Cerebellar cortex (tissue), 1 donor: ENCODE measurements at regions not wholly inside any gene's neighbourhood (a gene's known extent, or its start where the extent isn't known, plus 50 kb on each side); places are given as distances from the start of the nearest gene placed in this dataset.

Source experiments
- DNase-seq: peaks from one replicate; pipeline ENCODE4 v3.0.0-alpha.2; 2015; ENCODE audit warnings: low spot score

DNA sequence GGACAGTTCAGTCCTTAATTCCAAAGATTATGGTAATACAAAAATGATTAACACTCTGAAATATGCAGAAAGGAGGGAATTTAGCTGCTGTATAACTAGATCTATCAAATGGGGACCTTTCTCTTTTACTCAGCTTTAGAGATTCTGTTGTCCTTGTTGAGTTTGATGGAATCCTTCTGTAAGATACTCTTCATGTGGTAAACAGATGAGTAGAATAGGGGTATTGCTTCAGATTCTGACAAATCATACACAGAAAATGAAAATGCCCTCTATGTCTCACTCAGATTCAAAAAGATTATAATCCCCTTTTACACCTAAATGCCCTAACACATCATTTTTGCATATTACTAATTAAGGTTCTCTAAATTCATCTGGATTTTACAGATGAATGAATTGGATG, 50.7 kb downstream of the ARHGAP35 start:
- DNase-seq: no peak

DNA sequence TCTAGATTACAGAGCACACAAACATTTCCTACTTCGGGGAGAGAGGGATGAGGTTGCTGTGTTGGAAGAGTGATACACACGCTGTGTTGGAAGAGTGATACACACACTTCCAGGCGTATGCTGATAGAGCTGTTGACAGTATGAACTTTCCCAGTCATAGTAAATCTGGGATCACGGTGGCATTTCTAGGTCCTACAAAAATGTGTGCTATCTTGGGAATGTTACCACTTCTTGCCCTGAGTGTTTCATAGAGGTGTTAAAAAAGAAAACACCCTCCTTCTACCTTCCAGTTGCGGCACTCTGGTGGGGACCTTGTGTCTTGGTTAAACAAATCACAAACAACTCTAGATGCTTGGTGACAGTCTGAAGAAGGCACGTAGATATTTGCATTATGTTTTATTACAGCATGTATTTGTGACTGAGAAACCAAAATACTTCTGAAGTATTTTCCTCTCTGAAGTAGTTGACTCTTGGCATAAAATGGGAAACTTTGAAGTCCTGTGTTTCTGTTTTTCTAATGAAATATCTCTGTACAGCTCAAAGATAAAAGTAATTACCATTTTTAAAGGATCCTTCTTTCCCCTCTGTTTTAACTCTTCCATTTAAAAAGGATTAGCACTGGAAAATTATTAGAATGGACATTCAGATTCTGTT, 52.5 kb downstream of the ARHGAP35 start:
- DNase-seq: no peak

DNA sequence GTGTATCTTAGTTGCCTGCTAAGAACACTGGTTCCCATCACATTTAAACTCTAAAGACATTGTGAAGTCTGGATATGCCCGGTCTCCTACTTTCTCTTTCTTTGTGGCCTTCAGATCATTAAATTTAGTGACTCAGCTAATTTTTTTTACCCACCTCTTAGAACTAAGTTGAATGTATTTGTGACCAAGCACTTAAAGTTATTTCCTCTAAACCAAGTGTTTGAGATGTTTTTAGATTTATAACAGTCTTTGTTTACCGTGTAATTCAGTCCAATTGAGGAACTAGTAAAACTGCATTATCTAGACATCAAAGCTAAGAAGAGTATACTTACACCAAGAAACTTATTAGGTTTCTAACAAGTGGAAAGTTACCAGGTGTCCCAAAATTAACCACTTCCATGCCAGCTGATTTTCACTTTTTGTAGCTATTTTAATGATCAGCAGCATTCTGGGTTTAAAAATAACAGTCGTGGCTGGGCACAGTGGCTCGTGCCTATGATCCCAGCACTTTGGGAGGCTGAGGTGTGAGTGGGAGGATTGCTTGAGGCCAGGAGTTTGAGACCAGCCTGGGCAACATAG, 53.1 kb downstream of the ARHGAP35 start:
- DNase-seq: no peak

DNA sequence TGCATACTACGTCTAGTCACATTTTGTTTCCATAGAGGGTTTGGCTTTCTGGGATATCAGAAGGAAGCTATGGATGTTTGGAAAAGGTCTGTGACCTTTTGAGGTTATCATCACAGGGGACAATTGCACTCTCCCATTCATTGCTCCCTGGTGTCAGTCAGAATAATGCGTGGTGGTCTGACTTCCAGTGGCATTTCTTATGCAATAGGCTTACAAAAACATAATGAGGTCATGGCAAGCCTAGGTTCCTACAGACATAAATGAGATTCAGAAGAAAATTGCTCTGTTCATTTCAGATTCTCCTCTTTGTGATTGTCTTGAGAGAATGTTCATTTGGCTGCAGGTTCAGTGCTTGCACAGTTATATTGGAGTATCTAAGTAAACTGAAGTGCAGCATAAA, 54.6 kb downstream of the ARHGAP35 start:
- no peak for DNase-seq

DNA sequence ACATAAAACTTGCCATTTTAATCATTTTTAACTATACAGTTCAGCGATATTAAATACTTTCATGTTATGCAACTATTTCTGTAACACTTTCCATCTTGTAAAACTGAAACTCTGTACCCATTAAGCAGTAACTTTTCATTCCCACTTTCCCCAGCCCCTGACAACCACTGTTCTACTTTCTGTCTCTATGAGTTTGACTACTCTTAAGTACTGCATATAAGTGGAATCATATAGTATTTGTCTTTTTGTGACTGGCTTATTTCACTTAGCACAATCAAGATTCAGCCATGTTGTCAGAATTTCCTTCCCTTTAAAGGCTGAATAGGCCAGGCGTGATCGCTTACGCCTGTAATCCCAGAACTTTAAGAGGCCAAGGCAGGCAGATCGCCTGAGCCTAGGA, 56.2 kb downstream of the ARHGAP35 start:
- DNase-seq: no peak

DNA sequence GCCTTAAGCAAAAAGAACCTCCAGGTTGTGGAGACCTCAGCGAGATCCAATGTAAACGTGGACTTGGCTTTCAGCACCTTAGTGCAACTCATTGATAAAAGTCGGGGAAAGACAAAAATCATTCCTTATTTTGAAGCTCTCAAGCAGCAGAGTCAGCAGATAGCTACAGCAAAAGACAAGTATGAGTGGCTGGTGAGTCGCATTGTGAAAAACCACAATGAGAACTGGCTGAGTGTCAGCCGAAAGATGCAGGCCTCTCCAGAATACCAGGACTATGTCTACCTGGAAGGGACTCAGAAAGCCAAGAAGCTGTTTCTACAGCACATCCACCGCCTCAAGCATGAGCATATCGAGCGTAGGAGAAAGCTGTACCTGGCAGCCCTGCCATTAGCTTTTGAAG, 58.5 kb downstream of the ARHGAP35 start:
- no peak for DNase-seq

DNA sequence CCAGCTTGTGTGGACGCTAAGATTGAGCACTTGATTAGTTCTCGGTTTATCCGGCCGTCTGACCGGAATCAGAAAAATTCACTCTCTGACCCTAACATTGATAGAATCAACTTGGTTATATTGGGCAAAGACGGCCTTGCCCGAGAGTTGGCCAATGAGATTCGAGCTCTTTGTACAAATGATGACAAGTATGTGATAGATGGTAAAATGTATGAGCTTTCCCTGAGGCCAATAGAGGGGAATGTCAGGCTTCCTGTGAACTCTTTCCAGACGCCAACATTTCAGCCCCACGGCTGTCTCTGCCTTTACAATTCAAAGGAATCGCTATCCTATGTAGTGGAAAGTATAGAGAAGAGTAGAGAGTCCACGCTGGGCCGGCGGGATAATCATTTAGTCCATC, 59.6 kb downstream of the ARHGAP35 start:
- no peak for DNase-seq

DNA sequence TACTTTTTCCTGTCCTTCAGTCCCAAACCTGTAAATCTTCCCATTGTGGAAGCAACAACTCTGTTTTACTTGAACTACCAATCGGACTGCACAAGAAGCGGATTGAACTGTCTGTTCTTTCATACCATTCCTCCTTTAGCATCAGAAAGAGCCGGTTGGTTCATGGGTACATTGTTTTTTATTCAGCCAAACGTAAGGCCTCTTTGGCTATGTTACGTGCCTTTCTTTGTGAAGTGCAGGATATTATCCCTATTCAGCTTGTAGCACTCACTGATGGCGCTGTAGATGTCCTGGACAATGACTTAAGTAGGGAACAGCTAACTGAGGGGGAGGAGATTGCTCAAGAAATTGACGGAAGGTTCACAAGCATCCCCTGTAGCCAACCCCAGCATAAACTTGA, 60.3 kb downstream of the ARHGAP35 start:
- DNase-seq: no peak

DNA sequence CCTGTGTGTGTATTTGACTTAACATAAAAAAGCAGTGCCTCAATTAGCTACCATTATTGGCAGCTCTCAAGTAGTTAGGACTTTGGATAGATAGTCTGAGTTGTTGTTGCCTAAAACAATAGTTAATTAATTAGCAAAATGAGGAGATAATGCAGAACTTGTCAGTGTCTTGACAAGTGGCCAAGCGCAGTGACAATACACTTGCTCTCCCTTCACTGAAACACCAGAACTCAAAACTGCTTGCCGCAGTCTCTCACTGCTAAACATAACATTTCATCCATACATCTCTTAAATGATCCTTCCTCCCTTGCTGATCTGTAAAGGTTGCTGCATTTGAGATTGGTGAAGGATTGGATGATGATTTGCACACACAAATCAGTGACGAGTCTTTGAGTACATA, 61.7 kb downstream of the ARHGAP35 start:
- no peak for DNase-seq

DNA sequence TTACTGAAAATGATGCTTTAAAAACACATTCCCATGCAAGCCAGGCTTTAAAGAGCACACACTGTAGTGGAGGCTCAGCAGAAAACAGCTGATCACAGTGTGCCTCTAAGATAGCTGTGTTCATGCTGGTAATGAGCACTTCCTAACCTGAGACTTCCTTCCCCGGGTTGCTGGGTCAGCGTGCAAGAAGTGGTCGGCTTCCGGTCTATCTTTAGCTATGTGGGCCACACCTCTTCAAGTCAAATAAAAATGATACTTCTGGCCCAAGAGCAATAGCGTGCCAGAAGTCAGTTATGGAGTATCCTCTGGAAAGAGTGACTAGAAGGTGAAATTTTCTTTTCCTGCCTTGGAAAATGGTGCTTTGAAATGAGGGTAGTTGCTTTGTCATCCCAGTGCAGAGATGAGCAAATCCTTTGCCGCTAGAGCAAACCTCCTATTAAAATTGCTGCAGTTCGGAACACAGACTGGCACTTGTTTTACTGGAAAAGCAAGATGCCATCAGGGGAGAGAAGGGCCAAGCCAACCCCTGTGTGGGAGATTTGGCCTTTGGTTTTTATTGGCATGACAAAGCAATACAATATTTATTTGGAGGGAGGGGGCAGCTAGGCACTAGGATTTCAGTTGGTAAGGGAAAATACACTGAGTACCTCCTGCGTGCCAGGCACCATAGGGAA, 64.2 kb downstream of the ARHGAP35 start:
- no peak for DNase-seq

DNA sequence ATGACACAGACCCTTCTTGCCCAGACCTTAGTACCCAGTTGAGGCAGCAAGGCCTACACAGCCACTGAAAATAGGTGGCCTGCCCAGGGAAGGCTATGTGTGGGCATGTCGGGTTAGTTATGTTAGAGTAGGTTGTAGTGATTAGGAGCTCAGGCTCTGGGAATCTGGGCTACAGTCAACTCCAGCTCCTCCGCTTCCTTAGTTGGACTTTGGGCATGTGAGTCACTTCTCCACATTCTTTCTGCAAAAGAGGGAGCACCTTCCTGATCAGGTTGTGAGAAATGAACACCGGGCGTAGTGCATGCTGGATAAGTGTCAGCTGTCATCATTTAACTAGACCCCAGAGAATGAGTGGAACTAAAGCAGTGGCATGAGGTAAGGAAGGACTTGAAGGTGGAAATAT, 64.8 kb downstream of the ARHGAP35 start:
- DNase-seq: no peak

DNA sequence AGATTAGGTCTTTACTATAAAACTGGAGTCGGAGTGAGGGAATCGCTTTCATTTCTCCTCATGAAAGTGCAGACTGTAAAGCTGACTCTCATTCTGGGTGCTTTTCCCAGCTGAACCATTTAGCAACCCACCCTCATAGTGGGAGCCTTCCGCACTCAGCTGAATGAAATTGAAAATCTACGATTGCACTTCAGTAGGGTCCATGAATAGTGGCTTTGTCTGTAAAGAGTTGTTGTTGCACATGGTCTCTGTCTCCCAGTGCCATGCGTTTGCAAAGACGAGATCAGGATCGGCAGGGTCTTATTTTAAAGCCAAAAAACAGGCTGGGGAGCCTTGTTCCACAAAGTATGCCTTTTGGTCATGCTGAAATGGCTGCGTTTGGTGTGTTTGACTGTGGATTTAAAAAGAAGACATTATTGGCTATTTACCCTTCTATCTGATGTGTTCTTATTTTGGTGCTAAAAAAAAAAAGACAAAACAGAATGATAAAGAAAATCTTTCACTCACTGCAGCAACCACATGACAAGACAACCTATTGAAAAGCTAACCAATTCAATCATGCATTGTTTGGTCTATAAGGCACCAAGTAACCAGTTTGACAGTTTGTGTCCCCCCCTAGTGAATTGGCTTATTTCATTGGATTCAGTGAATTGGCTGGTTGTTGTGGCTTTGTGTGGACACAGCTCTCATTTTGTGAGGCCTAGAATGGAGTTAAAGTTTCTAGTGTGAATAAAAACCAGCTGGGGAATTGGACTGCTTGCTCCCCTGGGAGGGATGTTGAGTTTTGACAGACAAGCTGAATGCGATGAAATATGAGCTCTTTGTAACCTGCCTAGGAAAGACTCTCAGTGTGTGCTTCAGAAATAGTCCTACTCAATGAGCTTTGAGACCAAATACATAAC, 65.6 kb downstream of the ARHGAP35 start:
- no peak for DNase-seq

DNA sequence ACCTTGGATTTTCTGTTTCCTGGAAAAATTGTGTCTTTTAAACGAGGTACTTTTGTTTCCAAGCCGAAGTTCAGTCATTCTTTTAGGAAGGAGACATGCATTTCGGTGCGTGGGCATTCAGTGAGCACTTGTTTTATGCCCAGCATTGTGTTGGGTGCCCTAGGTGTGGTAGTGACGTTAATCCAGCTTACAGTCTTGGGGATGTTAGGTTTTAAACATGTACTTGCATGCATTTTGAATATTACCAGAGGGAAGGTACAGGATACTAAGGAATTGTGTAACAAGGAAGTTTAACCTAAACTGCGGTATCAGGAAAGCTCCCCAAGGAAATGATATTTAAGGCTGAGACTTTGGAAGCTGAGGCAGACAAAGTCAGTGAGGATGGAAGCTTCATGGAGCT, 66.3 kb downstream of the ARHGAP35 start:
- no peak for DNase-seq

DNA sequence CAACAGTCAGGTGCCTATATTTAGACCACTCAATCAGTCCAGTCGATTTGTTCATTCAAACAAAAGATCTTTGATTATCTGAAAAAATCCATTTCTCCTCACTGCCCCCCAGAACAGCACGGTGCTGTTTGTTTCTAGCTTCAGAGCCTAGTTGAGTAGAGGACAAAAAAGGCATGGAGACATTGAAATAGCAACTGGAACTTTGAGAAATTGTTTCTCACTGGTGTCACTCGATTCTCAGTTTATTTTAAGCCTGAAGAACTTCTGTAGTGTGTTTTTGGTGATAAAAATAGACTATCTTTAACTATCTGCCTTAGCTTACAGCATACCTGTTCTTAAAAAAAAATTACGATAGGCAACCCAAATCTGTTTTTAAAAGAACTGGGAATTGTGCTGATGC, 67.1 kb downstream of the ARHGAP35 start:
- DNase-seq: no peak

DNA sequence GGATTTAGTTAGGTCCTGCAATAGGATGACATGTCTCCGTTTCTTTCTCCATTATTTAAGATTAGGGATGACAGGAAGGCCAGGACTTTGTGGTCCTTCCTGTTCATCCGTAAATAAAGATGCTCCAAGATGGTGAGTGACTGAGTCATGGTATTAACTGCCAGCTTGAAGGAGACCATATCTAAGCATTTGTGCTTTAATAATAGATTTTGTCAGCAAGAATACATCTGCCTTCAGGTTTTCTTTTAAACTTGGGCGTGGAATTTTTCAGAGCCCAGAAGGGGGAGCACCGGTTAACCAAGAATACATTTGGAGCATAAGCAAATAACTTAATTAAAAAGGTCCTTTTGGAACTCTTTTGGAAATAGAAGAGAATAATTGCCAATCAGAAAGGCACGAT, 68.2 kb downstream of the ARHGAP35 start:
- DNase-seq: no peak

DNA sequence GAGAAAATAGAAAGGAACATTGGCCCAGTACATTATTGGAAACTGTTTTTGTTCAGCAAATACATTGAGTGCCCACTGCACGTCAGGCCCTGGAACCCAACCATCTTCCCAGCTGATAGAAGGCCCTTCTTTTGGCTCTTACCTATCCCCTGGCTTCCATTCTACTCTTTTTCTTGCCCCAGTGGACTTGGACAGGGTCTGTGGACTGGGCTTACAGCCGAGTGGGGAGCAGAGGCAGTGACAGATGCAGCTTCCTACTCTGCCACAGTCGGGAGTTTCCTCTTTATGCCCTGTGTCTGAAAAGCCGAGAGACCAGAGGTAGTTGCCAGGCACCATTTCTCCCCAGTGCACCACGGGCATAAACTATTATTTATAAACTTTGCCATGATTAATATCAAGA, 70.4 kb downstream of the ARHGAP35 start:
- peak; percentile 62 for DNase-seq

DNA sequence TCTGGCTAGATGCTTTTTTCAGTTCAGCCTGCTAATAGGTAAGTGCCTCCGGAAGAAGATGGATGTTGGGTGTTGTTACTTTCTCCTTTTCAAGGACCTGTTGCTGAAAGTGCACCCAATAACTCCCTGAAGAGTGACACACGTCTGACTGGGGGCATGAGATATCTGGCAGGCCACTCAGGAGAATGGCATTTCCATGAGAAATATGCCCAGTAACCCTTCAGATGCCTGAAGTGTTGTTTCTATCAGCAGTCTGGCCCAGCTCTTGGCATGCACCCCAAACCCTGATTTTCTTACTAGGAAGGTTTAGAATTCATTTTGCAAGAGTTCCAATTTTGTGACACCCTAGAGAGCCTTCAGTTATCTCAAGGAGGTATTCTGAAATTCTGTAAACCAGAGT, 71.5 kb downstream of the ARHGAP35 start:
- DNase-seq: no peak

DNA sequence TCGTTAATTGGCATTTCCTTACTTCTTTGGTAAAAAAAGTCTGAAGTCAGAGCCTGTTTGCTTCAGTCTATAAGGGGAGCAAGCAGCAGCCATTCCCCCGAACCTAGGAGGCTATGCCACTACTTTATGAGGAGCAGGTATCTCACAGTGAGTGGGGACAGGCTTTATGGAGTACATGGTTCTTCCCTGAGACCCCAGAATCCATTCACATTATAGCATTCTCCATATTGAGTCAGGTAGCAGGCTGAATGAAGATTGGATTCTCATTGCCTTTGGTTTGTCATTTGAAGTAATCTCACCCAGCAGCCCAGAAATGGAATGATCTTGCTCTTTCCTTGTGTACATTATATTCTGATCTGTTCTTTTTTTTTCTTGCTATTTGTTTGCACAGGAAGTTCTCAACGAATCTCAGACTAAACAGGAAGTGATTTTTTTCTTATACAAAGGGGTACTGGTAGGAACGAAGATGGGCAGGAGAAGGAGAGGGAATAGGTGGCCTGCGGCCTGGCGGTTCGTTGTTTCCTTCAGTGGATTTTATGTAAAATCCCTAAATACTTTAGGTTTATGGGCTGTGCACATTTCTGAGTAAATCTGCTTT, 74.4 kb downstream of the ARHGAP35 start:
- DNase-seq: no peak

DNA sequence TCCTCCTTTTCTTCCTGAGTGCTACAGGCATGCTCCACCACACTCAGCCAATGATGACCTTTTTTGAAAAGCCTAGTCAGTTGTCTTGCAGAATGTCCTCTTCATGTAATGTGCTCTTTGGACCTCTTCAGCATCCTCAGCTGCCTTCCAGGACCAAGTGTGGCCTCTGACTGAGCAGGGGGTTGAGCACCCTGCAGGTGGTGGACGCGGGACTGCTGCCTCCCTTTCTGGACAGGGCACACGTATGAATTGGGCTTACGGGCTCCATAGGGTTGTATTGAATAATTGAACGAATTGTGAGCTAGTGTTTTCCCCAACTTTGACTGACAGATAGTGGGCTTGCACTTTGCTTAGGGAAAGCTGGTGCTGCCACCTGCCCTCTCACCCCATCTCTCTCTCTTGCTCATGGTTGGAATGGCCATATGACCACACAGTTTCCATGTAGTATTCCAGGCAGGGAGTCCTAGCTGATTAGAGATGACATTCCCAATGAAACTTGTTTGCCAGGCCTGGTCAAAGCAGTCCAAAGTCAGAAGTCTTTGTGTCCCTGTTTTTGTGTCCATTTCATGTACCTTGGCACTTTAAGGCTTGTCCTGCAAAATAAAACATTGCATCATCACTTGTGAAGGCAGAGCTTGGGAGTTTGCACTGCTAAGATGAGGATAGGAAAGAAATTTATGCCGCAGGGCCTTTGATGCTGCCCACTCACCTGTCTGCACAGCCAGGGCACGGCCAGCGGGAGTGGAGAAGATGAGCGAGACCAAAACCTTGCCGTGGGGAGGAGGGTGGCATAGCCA, 76.3 kb upstream of the NPAS1 start:
- DNase-seq: no peak

DNA sequence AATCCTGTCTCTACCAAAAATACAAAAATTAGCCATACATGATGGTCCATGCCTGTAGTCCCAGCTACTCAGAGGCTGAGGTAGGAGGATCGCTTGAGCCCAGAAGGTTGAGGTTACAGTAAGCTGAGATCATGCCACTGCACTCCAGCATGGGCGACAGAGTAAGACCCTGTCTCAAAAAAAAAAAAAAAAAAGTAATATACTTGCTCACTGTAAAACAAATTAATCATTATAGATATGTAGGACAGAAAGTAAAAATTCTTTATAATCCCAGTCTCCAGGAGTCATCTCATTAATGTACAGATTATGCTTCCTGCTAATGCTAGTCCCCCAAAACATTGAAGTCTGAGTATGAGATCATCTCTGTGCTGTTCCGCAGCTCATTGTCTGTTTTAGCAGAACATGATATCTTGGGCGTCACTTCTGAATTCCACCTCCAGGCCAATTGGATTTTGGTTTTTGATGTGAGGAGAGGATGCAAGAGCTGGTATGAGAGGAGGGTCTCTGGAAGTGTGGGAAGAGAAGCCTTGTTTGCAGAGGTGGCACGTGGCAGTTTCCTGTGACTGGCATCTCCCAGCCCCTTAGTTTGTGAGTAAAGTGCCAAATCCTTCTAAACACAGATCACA, 75.4 kb upstream of the NPAS1 start:
- no peak for DNase-seq
